ENCODE measurements at regions not wholly inside any gene's neighbourhood (a gene's known extent, or its start where the extent isn't known, plus 50 kb on each side); places are given as distances from the start of the nearest gene placed in this dataset.

- Histone ChIP-seq H3K4me3 (ENCODE audit: low read depth in 1 of 3, low read length in 3 of 3) (no peak overlapping the region), H3K4me1 (ENCODE audit: control insufficient read depth in 4 of 4, insufficient read depth in 4 of 4, low read length in 3 of 4) (no peaks in the 10 kb centered on the region), H3K9me3 (ENCODE audit: control insufficient read depth in 4 of 4, low read length in 3 of 4) (no peaks in the 10 kb centered on the region), H3K27me3 (ENCODE audit: control insufficient read depth in 4 of 4, insufficient read depth in 4 of 4, low read length in 3 of 4) (no peaks in the 10 kb centered on the region), H3K36me3 (ENCODE audit: control insufficient read depth in 4 of 4, insufficient read depth in 3 of 4, low read depth in 1 of 4, low read length in 3 of 4) (no peaks in the 10 kb centered on the region), H3K27ac (ENCODE audit: low read depth in 1 of 2, low read length in 2 of 2) (no peak overlapping the region), H3K9ac (ENCODE audit: low read depth in 1 of 2, low read length in 2 of 2) (no peak overlapping the region)
- DNase-seq (ENCODE audit: low spot score), result no peak
- TF ChIP-seq NR2F2 (IDR thresholded peaks at IDR 0.05) (no peak), RXRA (IDR thresholded peaks at IDR 0.05) (no peak), YY1 (IDR thresholded peaks at IDR 0.05) (no peak), MAX (IDR thresholded peaks at IDR 0.05) (no peak), SP1 (IDR thresholded peaks at IDR 0.05) (no peak), RAD21 (IDR thresholded peaks at IDR 0.05) (no peak), TAF1 (conservative IDR thresholded peaks at IDR 0.05) (no peak), ZBTB33 (IDR thresholded peaks at IDR 0.05) (no peak), GABPA (IDR thresholded peaks at IDR 0.05 in 1 of 2, conservative IDR thresholded peaks at IDR 0.05 in 1 of 2) (no peak), HNF4G (IDR thresholded peaks at IDR 0.05) (no peak), JUND (IDR thresholded peaks at IDR 0.05) (no peak), FOXA2 (IDR thresholded peaks at IDR 0.05) (no peak), FOXA1 (IDR thresholded peaks at IDR 0.05) (no peak), EGR1 (IDR thresholded peaks at IDR 0.05; ENCODE audit: low read depth in 2 of 2) (no peak), HNF4A (conservative IDR thresholded peaks at IDR 0.05) (no peak)
- TF ChIP-seq, protein P1, sequence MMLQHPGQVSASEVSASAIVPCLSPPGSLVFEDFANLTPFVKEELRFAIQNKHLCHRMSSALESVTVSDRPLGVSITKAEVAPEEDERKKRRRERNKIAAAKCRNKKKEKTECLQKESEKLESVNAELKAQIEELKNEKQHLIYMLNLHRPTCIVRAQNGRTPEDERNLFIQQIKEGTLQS (IDR thresholded peaks at IDR 0.05), result no peak
- TF ChIP-seq, protein P2, sequence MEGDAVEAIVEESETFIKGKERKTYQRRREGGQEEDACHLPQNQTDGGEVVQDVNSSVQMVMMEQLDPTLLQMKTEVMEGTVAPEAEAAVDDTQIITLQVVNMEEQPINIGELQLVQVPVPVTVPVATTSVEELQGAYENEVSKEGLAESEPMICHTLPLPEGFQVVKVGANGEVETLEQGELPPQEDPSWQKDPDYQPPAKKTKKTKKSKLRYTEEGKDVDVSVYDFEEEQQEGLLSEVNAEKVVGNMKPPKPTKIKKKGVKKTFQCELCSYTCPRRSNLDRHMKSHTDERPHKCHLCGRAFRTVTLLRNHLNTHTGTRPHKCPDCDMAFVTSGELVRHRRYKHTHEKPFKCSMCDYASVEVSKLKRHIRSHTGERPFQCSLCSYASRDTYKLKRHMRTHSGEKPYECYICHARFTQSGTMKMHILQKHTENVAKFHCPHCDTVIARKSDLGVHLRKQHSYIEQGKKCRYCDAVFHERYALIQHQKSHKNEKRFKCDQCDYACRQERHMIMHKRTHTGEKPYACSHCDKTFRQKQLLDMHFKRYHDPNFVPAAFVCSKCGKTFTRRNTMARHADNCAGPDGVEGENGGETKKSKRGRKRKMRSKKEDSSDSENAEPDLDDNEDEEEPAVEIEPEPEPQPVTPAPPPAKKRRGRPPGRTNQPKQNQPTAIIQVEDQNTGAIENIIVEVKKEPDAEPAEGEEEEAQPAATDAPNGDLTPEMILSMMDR (IDR thresholded peaks at IDR 0.05; ENCODE audit: low read depth, low read length, missing input control), result no peak
- 52% methylated on average over 7 of the region's 7 CpGs for WGBS
Measured at GRCh38 chr7:110105307-110105706, 985.6 kb upstream of the LRRN3 start.

DNA sequence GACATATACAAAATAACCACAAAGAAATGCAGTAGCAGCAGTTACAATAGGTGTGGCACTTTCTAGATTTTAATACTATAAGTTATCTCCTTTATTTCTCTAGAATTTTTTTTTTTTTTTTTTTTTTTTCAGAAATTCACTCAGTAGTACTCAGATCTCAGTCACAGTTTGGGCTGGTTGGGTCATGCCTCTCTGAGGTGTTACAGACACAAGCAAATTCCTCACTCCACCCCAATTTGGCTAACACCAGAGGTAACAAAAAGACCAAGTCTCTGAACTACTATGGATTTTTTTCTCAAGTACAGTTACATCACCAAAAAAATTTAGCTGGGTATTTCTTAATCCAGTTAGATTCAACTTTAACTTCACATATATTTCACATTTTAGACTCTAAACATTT, 985.1 kb upstream of the LRRN3 start:
- DNase-seq (ENCODE audit: low spot score), result no peak
- no peaks in the 10 kb centered on the region for H3K27me3 ChIP-seq (ENCODE audit: control insufficient read depth in 4 of 4, insufficient read depth in 4 of 4, low read length in 3 of 4)
- no peak for TF ChIP-seq YY1 (IDR thresholded peaks at IDR 0.05)
- TF ChIP-seq TAF1 (conservative IDR thresholded peaks at IDR 0.05), result no peak
- no peak for TF ChIP-seq NR2F2 (IDR thresholded peaks at IDR 0.05)
- TF ChIP-seq HNF4G (IDR thresholded peaks at IDR 0.05), result no peak
- no peak for TF ChIP-seq ZBTB33 (IDR thresholded peaks at IDR 0.05)
- TF ChIP-seq, protein P2 (IDR thresholded peaks at IDR 0.05; ENCODE audit: low read depth, low read length, missing input control), result no peak
- no peak for TF ChIP-seq RAD21 (IDR thresholded peaks at IDR 0.05)
- TF ChIP-seq MAX (IDR thresholded peaks at IDR 0.05), result no peak
- TF ChIP-seq EGR1 (IDR thresholded peaks at IDR 0.05; ENCODE audit: low read depth in 2 of 2), result no peak
- no peak for TF ChIP-seq FOXA1 (IDR thresholded peaks at IDR 0.05)
- no peak for TF ChIP-seq SP1 (IDR thresholded peaks at IDR 0.05)
- TF ChIP-seq, protein P1 (IDR thresholded peaks at IDR 0.05), result no peak
- no peak for TF ChIP-seq HNF4A (conservative IDR thresholded peaks at IDR 0.05)
- TF ChIP-seq GABPA (IDR thresholded peaks at IDR 0.05 in 1 of 2, conservative IDR thresholded peaks at IDR 0.05 in 1 of 2), result no peak
- no peak for TF ChIP-seq REST (IDR thresholded peaks at IDR 0.05)
- no peak for TF ChIP-seq FOXA2 (IDR thresholded peaks at IDR 0.05)
- no peak for TF ChIP-seq JUND (IDR thresholded peaks at IDR 0.05)
- TF ChIP-seq RXRA (IDR thresholded peaks at IDR 0.05), result no peak
- no peaks in the 10 kb centered on the region for H3K36me3 ChIP-seq (ENCODE audit: control insufficient read depth in 4 of 4, insufficient read depth in 3 of 4, low read depth in 1 of 4, low read length in 3 of 4)
- no peak overlapping the region for H3K4me3 ChIP-seq (ENCODE audit: low read depth in 1 of 3, low read length in 3 of 3)
- H3K9ac ChIP-seq (ENCODE audit: low read depth in 1 of 2, low read length in 2 of 2), result no peak overlapping the region
- no peaks in the 10 kb centered on the region for H3K9me3 ChIP-seq (ENCODE audit: control insufficient read depth in 4 of 4, low read length in 3 of 4)
- H3K4me1 ChIP-seq (ENCODE audit: control insufficient read depth in 4 of 4, insufficient read depth in 4 of 4, low read length in 3 of 4), result no peaks in the 10 kb centered on the region
- no peak overlapping the region for H3K27ac ChIP-seq (ENCODE audit: low read depth in 1 of 2, low read length in 2 of 2)

All from liver (tissue), 8 donors.